GM18519 (cell line): ENCODE measurements at regions not wholly inside any gene's neighbourhood (a gene's known extent, or its start where the extent isn't known, plus 50 kb on each side); places are given as distances from the start of the nearest gene placed in this dataset.
"Not testable (repeated sequence)": the region's sequence is repeated elsewhere in the genome, so short reads cannot be mapped to it uniquely, and the experiment has no call there.

Source experiments
- ATAC-seq: cut with Tn5 transposase; IDR thresholded peaks from one replicate; pipeline ENCODE4 v1.9.1; 2021; ENCODE audit warnings: mild to moderate bottlenecking, moderate library complexity; ENCODE audit not compliant: unreplicated experiment, low FRiP score

DNA sequence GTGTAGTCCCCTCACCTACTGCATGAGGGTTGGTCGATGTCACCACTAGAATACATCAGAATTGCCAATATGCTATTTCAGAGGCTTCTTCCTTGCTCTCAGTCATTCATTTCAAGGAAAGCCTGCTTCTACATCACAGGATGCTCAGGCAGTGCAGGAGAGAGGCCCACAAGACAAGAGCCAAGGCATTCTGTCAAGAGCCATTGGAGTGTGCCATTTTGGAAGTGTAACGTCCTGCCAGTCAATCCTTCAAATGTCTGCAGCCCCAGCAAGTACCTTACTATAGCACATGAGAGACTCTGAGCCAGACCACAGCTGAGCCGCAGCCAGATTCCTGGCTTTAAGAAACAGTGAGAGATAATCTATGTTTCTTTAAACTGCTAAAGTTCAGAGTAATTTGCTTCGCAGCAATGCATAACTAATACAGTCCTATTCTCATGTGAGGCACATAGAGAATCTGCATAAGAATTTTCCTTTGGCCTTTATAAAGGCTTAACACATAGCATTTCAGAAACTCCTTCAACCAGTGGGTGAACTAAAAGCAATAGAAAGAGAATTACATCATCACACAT is 166.5 kb upstream of the GNAI1 start:
- no peak for ATAC-seq

DNA sequence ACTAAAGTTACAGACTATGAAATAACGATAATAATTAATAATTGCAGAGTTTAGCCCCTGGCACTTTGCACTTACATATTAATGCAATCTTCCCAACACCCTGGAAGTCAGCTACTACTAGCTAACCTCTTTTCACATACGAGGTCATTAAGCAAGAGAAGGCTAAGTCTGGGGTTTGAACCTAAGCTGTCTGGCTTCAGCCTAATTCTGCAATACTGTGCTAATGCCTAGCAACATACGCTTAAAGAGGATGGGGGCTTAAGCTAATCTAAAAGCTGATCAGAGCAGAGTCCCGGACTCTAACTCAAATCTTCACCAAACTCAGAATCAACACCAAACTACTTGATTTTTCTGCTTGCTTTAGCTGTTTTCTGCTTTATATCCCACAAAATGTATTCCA is 168.7 kb upstream of the GNAI1 start:
- no peak for ATAC-seq

DNA sequence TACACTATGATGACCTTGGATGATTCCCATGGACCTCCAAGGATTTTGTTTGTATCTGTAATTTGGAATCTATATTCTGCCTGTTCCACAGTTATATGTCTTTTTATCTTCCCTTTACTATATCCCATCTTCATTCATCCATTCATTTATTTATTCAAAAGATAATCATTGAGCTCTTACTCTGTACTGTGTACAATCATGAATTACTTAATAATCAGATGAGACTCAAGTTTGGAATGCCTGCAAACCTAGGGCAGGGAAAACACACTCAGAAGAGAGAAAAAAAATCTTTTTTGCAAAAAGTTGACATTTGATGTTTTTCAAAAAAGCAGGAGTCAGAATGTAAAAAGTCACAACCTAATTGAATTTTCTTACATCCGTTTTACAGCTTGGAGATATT is 170.2 kb upstream of the GNAI1 start:
- no peak for ATAC-seq

DNA sequence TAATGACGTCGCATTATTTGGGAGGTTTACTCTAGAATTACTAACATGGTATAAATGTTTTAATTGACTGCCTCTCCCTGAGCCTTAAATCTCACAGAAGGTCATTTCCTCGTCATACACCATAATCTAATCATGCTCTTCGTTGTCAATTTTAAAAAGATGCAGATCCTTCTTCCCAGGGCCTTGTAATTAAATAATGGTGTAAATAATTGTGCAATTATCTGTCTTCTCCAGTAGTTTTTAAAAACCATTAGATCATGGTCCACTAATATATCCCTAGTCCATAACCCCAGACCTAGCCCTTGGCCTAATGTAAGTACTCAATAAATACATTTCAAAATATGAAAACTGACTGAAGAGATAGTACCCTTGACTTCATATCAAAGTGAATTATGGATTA is 181.5 kb upstream of the GNAI1 start:
- no peak for ATAC-seq

DNA sequence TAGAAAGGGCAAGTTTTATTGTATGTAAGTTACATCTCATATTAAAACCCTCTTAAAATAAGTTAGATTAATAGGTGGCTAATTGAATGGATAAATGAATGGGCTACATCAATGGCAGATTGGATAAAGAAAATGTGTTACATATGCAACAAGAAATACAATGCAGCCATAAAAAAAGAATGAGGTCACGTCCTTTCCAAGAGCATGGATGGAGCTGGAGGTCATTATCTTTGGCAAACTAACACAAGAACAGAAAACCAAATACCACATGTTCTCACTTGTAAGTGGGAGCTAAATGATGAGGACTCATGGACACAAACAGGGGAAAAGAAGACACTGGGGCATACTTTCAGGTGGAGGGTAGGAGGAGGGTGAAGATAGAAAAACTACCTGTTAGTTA is 182.2 kb upstream of the GNAI1 start:
- no peak for ATAC-seq

DNA sequence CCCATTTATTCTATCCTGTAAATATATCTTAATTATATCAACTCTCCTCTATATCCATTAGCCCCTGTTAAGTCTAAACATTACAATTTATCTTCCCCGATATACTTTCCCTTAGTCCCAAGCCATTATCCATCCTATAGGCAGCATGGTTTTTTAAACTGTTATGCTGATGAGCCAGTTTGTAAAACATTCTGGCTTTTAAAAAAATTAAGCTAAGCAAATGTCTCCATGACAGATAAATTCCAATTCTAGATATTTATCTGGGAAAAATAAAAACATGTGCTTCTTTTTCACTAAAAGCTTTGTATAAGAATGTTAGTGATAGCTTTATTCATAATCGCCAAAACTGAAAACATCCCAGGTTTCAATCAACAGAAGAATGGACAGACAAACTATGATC is 183.2 kb upstream of the GNAI1 start:
- no peak for ATAC-seq

DNA sequence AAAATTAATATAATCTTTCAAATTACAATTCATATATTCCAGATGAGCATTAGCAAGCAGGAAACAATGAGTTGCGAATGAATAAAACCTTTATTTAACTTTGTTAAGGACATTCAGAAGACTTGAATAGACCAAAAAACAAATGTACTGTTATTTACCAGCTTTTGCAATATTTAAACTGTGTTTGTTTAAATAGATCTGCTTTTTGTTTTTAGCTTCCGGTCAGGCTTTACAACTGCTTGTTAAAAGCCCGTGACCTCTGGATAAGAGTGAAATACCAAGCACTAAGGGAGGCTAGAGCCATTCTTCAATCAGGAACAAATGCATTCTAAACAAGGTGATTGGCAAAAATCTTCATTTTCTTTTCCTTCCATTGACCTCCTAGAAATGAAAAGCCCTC is 184.9 kb upstream of the GNAI1 start:
- ATAC-seq = no peak

DNA sequence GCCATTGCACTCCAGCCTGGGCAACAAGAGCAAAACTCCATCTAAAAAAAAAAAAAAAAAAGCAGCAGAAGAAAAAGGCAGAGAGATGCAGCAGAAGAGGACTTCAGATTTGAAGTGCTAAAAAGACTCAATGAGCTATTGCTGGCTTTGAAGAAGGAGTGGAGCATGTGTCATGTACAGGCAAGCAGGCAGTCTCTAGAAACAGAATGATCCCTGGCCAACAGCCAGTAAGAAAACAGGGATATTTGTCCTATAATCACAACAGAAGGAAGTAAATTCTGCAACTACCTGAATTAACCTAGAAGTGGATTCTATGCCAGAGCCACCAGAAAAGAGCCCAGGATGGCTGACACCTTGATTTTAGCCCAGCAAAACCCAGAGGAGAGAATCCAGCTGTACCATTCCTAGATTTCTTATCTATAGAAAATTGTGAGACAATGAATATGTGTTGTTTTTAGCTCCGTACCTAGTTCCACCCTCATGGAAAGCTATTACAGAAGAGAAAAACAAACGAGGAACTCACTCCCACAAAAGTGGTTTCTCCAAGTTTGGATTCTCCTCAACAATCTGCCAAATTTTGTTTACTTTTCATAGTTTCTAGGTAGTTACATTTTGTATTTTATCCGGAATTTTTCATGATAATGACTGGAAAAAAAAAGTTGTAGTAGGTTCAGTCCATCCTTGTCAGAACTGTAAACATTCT is 198.2 kb upstream of the GNAI1 start:
- no peak for ATAC-seq

DNA sequence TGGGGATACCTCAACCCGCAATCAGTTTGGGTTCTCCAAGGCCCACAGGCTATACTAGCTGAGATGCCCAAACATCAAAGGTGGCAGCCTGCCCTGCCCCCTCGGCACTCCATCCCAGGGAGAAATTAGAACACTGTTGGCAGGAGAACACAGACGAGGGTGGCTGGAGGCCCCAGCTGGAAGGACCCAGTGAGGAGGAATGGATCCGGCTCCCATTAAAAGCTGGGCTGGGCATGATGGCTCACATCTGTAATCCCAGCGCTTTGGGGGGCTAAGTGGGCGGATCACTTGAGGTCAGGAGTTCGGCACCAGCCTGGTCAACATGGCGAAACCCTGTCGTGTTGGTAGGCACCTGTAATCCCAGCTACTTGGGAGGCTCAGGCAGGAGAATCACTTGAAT is 199.9 kb upstream of the GNAI1 start:
- ATAC-seq = no peak

DNA sequence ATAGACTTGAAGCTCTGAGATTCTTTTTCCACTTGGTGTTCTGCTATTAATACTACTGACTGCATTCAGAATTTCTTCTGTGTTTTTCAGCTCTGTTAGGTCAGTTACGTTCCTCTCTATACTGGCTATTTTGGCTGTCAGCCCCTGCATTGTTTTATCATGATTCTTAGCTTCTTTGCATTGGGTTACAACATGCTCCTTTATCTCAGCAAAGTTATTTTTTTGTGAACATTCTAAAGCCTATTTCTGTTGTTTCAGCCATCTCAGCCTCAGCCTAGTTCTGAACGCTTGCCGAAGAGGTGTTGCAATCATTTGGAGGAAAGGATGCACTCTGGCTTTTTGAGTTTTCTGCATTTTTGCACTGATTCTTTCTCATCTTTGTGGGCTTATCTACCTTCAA is 201.5 kb upstream of the GNAI1 start:
- ATAC-seq = no peak

DNA sequence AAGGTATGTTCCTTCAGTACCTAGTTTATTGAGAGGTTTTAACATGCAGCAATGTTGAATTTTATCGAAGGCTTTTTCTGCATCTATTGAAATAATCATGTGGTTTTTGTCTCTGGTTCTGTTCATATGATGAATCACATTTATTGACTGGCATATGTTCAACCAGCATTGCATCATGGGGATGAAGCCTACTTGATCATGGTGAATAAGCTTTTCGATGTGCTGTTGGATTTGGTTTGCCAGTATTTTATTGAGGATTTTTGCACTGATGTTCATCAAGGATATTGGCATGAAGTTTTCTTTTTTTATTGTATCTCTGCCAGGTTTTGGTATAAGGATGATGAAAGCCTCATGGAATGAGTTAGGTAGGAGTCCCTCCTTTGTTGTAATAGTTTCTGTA is 204.0 kb upstream of the GNAI1 start:
- no peak for ATAC-seq

DNA sequence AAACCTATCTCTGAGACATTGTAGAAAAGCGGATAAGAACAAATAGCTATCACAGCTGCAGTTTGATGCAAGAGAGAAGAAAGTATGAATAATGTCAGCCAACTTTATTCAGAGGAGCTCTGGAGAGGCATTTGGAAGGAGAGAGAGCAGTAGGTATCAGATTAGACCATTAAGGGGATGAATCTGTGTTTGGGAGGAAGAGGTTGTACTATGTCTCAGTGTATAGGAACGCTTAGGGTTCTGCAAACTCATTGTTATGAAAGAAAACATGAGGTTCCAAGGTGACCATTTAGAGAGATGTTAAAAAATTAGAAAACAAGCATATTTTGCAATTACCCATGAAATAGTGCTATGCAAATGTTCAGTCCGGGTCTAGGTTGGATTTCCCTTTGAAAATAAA is 207.5 kb upstream of the GNAI1 start:
- no peak for ATAC-seq

DNA sequence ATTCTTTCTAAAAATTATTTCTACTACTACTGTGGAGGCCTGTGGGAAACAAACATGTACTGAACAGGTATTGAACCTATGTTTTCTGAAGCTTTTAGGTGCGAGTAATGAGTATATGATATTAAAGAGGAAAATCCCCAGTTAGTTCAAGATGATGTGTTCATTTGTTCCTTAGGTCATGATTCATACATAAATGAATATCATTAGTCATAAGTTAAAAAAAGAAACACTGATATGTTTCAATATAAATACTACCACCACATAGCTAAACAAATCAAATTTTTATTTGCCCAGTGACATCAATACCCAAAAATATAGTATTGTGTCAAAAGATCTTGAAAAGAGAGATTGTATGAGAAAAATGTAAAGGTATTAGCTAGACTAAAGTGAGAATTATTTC is 210.7 kb upstream of the GNAI1 start:
- no peak for ATAC-seq

DNA sequence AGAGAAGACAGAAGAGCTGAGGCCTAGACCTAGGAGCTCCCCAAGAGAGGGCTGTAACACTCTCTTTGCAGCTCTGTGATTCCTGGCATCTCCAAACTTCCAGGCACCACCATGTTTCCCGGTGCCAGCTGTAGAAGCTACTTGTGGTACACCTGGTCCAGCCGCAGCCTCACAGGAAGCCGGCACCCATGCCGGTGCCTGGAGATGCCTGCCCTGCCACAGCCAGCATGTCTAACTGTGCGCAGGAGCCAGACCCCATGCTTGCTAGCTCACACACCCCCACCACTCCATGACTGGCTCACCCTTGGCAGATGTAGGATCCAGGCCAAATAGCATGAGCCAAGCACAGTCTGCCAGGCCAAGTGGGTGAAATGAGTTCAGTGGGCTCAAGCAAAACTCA is 211.7 kb upstream of the GNAI1 start:
- no peak for ATAC-seq

DNA sequence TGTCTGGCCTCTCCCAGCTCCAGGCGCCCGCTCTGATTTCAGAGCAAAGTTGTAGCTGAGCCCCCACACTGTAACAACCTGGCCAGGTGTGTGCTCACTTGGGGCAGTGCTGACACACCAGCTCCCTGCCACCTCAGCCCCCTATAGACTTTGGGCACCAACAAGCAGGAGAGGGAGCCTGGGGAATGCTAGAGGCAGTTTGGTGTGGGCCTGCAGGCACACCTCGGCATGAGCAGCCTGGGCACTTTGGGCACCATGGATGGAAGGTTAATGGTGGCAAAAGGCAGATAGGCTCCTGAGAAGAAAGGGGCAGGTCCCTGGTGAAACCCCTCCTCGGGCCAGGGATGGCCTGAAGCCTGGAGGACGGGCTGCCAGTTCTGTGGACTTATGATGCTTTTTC is 212.7 kb upstream of the GNAI1 start:
- ATAC-seq = no peak

DNA sequence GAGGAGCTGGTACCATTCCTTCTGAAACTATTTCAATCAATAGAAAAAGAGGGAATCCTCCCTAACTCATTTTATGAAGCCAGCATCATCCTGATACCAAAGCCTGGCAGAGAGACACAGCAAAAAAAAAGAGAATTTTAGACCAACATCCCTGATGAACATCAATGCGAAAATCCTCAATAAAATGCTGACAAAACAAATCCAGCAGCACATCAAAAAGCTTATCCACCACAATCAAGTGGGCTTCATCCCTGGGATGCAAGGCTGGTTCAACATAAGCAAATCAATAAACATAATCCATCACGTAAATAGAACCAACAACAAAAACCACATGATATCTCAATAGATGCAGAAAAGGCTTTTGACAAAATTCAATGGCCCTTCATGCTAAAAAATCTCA is 216.0 kb upstream of the GNAI1 start:
- ATAC-seq = not testable (repeated sequence)

DNA sequence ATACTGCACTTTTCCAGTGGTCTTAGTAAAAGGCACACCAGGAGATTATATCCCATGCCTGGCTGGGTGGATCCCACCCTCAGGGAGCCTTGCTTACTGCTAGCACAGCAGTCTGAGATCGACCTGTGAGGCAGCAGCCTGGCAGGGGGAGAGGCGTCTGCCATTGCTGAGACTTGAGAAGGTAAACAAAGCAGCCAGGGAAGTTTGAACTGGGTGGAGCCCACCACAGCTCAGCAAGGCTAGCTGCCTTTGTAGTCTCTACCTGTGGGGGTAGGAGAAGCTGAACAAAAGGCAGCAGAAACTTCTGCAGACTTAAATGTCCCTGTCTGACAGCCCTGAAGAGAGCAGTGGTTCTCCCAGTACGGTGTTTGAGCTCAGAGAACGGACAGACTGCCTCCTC is 219.3 kb upstream of the GNAI1 start:
- ATAC-seq = not testable (repeated sequence)

DNA sequence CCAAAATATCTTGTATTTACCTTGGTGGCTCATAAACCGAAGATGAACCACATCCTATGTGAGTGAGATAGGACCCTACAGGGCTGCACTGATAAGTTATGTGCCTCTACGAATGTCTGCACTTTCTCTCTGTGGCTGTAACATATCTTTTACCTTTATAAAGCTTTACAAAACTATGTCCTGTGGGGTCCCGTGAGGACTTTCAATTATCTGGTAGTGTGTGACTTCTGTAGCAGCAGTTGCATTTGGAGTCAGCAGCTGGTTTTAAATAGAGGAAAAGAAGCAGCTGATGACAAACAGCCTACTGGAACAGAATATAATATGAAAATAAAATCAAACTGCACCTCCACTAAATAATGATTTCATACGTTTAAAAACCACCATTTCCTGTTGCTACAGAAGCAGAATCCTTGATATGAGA is 222.4 kb upstream of the GNAI1 start:
- no peak for ATAC-seq

DNA sequence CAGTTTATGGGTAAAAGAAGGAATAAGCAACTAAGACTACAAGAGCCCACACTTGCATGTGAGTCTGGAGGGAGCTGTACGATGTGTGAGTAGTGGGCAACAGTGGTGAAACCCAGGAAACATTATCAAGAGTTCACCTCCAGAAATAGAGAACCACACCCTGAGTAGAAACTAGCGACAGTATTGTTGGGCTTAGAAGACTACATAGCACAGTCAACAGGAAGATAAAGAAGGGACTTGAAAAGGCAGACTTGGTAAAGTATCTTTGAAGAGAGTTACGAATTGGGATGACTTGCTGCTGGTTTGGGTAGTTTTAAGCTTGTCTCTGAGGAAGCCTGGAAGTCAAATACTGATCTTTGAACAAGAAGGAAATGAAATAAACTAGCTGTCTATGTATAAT is 223.2 kb upstream of the GNAI1 start:
- ATAC-seq = no peak

DNA sequence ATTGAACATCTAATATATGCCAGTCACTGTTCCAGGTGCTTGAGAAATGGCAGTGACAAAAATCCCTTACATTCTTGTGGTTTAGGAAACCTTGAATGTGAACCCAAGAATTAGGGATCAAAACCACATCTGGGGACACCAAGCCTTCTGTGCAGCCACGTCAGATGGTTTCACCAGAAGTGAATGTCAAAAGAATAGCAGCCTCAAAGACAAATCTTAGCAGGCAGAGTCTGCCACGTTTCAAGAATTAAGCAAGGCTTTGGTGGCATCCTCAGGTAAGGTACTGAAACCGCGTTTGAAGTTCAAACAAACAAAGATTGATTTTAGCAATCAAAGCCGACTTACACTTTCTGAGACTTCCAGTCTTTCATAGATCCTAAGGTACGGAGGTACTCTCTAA is 225.5 kb upstream of the GNAI1 start:
- ATAC-seq = no peak

DNA sequence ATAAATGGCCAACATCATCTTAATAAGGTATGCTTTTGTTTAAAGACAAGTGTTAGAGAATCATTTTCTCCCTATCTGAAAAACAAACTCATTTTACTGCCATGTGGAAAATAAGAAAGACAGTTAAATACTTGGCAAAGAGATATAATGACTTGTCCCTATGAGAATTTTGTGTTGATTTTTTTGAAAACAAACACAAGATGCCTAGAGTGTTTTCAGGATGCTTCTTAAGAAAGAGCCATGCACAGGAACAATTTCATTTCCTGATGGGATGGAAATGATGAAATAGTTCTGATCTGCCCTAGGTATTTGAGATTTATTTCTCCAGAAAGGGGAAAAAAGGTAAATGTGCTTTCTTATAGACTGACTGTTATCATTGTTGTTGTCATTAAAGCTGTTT is 237.5 kb upstream of the GNAI1 start:
- no peak for ATAC-seq

DNA sequence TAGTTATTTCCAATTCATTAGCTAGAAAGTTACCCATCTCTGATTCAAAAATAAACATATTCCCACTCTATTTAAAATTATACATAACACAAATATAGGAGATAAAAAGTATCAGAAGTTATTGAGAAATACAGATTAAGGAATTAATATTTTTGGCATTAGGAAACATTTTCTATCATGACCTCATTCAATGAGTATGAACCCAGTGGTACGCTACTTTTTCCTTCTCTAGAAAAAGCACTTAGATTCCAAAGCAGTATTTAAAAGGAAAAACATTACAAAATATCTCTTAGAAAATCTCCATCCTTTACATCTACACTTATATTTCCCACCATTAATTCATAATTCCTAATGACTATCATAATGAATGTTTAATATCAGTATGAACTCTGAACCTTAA is 240.6 kb upstream of the GNAI1 start:
- no peak for ATAC-seq

DNA sequence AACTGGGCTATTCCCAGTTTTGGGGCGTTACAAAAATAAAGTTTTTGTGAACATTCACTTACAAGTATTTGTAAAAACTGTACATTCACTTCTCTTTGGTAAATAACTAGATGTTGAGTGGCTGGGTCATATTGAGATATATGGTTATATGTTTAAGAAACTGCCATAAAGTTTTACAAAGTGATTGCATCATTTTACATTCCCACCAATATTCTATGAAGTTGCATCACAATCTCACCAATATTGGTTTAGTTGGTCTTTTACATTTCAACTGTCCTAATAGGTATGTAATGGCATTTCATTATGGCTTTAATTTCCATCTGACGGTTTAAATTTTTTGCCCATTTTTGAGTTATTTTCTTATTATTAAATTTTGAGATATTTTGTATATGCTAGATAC is 251.7 kb upstream of the GNAI1 start:
- no peak for ATAC-seq
